Heart right ventricle (tissue), 16 donors: ENCODE measurements at regions not wholly inside any gene's neighbourhood (a gene's known extent, or its start where the extent isn't known, plus 50 kb on each side); places are given as distances from the start of the nearest gene placed in this dataset.
"Not testable (repeated sequence)": the region's sequence is repeated elsewhere in the genome, so short reads cannot be mapped to it uniquely, and the experiment has no call there.

Experiments used
- ATAC-seq, 8 donors: fragments of 200-7000 bp; cut with Tn5 transposase; one replicate each; pipeline ENCODE4 v1.9.1; 2020; ENCODE audit warnings: mild to moderate bottlenecking in 8 of 8, moderate library complexity in 8 of 8, moderate number of reproducible peaks in 1 of 8
- DNase-seq, 2 donors: peaks; one replicate each; pipeline ENCODE4 v3.0.0-alpha.2; 2020
- H3K27ac ChIP-seq, 10 donors: fragments of 200-600 bp; sonication (generic) in 2 of 10; one replicate each; pipeline versions ENCODE4 v1.5.0 to v1.8.0; 2020 to 2022; ENCODE audit warnings: mild to moderate bottlenecking in 3 of 10
- H3K27me3 ChIP-seq, 7 donors: fragments of 200-600 bp; one replicate each; pipeline ENCODE4 v1.8.0; 2021 to 2022; ENCODE audit warnings: mild to moderate bottlenecking in 2 of 7
- H3K36me3 ChIP-seq, 9 donors: fragments of 200-600 bp; sonication (generic) in 1 of 9; one replicate each; pipeline versions ENCODE4 v1.5.0 to v1.8.0; 2020 to 2022; ENCODE audit warnings: mild to moderate bottlenecking in 2 of 9
- H3K4me1 ChIP-seq, 9 donors: fragments of 200-600 bp; sonication (generic) in 1 of 9; one replicate each; pipeline versions ENCODE4 v1.5.0 to v1.8.0; 2020 to 2022; ENCODE audit warnings: mild to moderate bottlenecking in 4 of 9
- H3K4me3 ChIP-seq, 10 donors: fragments of 200-600 bp; sonication (generic) in 2 of 10; one replicate each; pipeline versions ENCODE4 v1.5.0 to v1.8.0; 2020 to 2022; ENCODE audit warnings: mild to moderate bottlenecking in 7 of 10, moderate library complexity in 2 of 10
- H3K9me3 ChIP-seq, 11 donors: fragments of 200-600 bp in 10 of 11; sonication (generic) in 2 of 11; one replicate each; pipeline versions ENCODE4 v1.5.0 to v1.8.0; 2013 to 2022; ENCODE audit warnings: mild to moderate bottlenecking in 2 of 11, control low read depth in 1 of 11, moderate library complexity in 1 of 11
- WGBS, 2 donors: extraction: QIAGEN DNeasy Blood & Tissue Kit; methylation state at CpG; one replicate each; pipeline ENCODE4 v1.1.7; 2013; ENCODE audit warnings: inconsistent platforms in 1 of 2; 5-methylcytosine and 5-hydroxymethylcytosine counted together
- intact Hi-C, 10 donors: fragments of 100-400 bp; cut with DNase I; formaldehyde crosslinking; loops; one replicate each; pipeline versions ENCODE4 v1.11.1 to v1.14.2; 2022
- TF ChIP-seq, protein P1 (sequence below), 9 donors: fragments of 200-600 bp; sonication (generic) in 2 of 9; IDR thresholded peaks; one replicate each; pipeline versions ENCODE4 v1.5.0 to v1.8.0; 2021 to 2022; ENCODE audit warnings: antibody characterized with exemption in 9 of 9, mild to moderate bottlenecking in 5 of 9, moderate library complexity in 1 of 9
- donor health status: Arrhythmogenic right ventricular cardiomyopathy.
- donor health status: ischemic (EF 13 %, LVEDD 7.1; RV severe dilation, severe dysfunction).
- donor health status: healthy with polysubstance abuse.
- donor health status: DM: no; HTN: yes; CAD: no.
- donor health status: DM: no; HTN: no; CAD: no.
- donor health status: ischemic (EF 25% LVEDD 6.9; RV normal size, moderate dysfunction).
- donor health status: ischemic (EF 25% LVEDD 5.7; RV mildly dilated, moderate dysfunction).
- donor health status: healthy.
- donor health status: DM: yes; HTN: yes; CAD: no.
- donor health status: Ischemic cardiomyopathy.
- donor health status: ischemic (EF 35%, LVEDD 5.7; RV mildly dilated, moderate dysfunction).
- donor health status: nonischemic (EF 11% LVEDD 7.7; RV severe dilation, severe dysfunction).
- donor health status: DM: yes; HTN: yes; CAD: no.
- donor health status: PGD.
- donor health status: ischemic (EF 29% LVEDD 5.4; RV normal size, mild dysfunction).
- donor health status: nonischemic (EF 23%, LVEDD 6.1; RV moderate dilation, normal function).

DNA sequence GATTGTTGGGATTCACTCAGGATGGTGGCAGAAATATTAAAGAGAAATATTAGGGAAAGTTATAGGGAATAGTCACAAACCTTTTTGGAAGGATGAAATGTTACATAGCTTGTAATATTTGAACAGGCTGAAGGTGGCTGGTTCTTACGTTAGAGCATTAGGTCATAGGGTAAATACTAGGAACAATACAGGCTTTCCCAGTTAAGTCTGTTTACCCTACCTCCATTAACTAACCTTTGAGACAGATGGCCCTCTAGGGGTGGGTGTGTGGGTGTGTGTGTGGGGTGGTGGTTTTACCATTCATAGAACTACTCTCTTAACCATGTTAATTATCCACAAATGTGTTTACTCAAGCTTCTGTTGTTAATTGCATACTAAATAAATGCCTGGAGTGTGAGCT is 94.3 kb upstream of the STK32A start:
- Histone ChIP-seq H3K27me3 (no peaks in the 10 kb centered on the region), H3K27ac (no peak overlapping the region), H3K4me3 (no peak overlapping the region), H3K36me3 (no peaks in the 10 kb centered on the region), H3K4me1 (no peaks in the 10 kb centered on the region), H3K9me3 (peaks cover 0 to 53% (median 24%) of the 10 kb centered on the region in 11 donors)
- intact Hi-C loops = no loop called here
- no peak for DNase-seq
- no peak for ATAC-seq
- TF ChIP-seq, protein P1, sequence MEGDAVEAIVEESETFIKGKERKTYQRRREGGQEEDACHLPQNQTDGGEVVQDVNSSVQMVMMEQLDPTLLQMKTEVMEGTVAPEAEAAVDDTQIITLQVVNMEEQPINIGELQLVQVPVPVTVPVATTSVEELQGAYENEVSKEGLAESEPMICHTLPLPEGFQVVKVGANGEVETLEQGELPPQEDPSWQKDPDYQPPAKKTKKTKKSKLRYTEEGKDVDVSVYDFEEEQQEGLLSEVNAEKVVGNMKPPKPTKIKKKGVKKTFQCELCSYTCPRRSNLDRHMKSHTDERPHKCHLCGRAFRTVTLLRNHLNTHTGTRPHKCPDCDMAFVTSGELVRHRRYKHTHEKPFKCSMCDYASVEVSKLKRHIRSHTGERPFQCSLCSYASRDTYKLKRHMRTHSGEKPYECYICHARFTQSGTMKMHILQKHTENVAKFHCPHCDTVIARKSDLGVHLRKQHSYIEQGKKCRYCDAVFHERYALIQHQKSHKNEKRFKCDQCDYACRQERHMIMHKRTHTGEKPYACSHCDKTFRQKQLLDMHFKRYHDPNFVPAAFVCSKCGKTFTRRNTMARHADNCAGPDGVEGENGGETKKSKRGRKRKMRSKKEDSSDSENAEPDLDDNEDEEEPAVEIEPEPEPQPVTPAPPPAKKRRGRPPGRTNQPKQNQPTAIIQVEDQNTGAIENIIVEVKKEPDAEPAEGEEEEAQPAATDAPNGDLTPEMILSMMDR (IDR thresholded peaks at IDR 0.05) = no peak
- 65 to 82% methylated on average over 1 of the region's 1 CpG for WGBS, 2 donors

DNA sequence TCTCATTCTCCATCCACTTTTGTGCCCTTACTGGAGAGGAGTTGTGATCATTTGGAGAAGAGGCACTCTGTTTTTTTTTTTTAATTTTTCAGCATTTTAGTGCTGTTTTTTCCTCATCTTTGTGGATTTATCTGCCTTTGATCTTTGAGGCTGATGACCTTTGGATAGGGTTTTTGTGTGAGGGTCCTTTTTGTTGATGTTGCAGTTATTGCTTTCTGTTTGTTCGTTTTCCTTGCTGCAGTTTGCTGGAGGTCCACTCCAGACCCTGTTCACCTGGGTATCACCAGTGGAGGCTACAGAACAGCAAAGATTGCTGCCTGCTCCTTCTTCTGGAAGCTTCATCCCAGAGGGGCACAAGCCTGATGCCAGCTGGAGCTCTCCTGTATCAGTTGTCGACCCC is 93.2 kb upstream of the STK32A start:
- 39 to 53% methylated on average over 2 of the region's 2 CpGs for WGBS, 2 donors
- DNase-seq, H3K36me3 ChIP-seq, H3K4me3 ChIP-seq, H3K4me1 ChIP-seq, H3K27ac ChIP-seq, H3K27me3 ChIP-seq, ATAC-seq, intact Hi-C loops: not testable (repeated sequence)
- peaks cover 0 to 43% (median 24%) of the 10 kb centered on the region in 11 donors for H3K9me3 ChIP-seq

DNA sequence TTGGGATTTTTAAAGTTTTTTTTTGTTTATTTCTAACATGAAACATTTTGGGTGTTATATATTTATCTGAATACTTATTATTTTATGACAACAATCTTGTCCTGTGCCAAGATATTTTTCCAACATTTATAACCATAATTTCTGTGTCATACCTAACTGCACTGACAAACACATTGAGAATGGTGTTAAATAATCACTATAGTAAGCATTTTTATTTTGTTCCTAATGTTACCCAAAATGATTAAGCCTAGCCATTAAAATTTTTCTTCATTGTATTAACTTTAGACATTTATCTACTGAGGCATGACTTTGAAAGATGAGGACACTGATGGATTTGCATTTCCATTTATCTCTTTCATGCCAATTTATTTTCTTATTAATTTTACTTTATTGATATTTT is 91.6 kb upstream of the STK32A start:
- no peaks in the 10 kb centered on the region for H3K36me3 ChIP-seq
- H3K27ac ChIP-seq = no peak overlapping the region
- no peak for DNase-seq
- ATAC-seq = no peak
- no peaks in the 10 kb centered on the region for H3K27me3 ChIP-seq
- H3K9me3 ChIP-seq = peaks cover 0 to 28% (median 18%) of the 10 kb centered on the region in 11 donors
- intact Hi-C loops = no loop called here
- no peak overlapping the region for H3K4me3 ChIP-seq
- TF ChIP-seq, protein P1 (IDR thresholded peaks at IDR 0.05) = no peak
- no peaks in the 10 kb centered on the region for H3K4me1 ChIP-seq

DNA sequence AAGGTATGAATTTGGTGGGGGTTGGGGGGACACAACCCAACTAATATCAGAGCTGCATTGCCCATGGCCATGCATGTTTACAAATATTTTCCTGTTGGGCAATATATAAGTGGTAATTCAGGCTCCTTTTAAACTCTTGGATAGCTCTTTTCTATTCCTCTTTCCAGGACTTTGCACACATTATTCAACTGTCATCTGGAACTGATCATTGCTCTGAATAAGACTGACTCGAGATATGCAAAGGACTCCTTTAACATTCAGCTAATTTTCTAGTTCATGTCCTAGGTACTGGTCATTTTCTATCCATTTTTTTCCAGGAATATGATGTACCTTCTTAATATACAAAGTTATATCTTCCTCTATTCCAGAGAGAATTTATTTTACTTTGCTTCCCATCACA is 89.5 kb upstream of the STK32A start:
- intact Hi-C loops = no loop called here
- ATAC-seq (no peak), DNase-seq (no peak)
- H3K9me3 ChIP-seq = peaks cover 0 to 7% (median 0%) of the 10 kb centered on the region in 11 donors
- 71 to 83% methylated on average over 1 of the region's 1 CpG for whole genome bisulfite sequencing, 2 donors
- no peak overlapping the region for H3K4me3 ChIP-seq
- H3K36me3 ChIP-seq = no peaks in the 10 kb centered on the region
- no peaks in the 10 kb centered on the region for H3K4me1 ChIP-seq
- no peak overlapping the region for H3K27ac ChIP-seq
- TF ChIP-seq, protein P1 (IDR thresholded peaks at IDR 0.05) = no peak
- no peaks in the 10 kb centered on the region for H3K27me3 ChIP-seq

GRCh38 chr5:147148715-147149114 is 86.1 kb upstream of the STK32A start:
- no peak overlapping the region for H3K27ac ChIP-seq
- no peaks in the 10 kb centered on the region for H3K4me1 ChIP-seq
- H3K27me3 ChIP-seq = peaks cover 0 to 3% (median 0%) of the 10 kb centered on the region in 7 donors
- intact Hi-C loops = no loop called here
- TF ChIP-seq, protein P1 (IDR thresholded peaks at IDR 0.05) = no peak
- H3K9me3 ChIP-seq = no peaks in the 10 kb centered on the region
- ATAC-seq = no peak
- no peak overlapping the region for H3K4me3 ChIP-seq
- 56 to 80% methylated on average over 1 of the region's 1 CpG for WGBS, 2 donors
- no peaks in the 10 kb centered on the region for H3K36me3 ChIP-seq
- DNase-seq = no peak
